Activated CD4-positive, alpha-beta memory T cell treated with anti-CD3 and anti-CD28 coated beads, Interleukin-2, amount 10 ng/mL, durations not matched to agents 7 days and 5 days (primary cell): ENCODE measurements at regions not wholly inside any gene's neighbourhood (a gene's known extent, or its start where the extent isn't known, plus 50 kb on each side); places are given as distances from the start of the nearest gene placed in this dataset.

Source experiments
- CTCF ChIA-PET: fragments of 350-600 bp; sonication (Branson Sonifier 250); formaldehyde crosslinking; loops from one replicate; lab custom pipeline; 2021; ENCODE audit warnings: antibody characterized with exemption, inconsistent platforms; lab: Charles Lee
- POLR2A ChIA-PET: fragments of 350-600 bp; sonication (Branson Sonifier 250); formaldehyde crosslinking; loops from one replicate; lab custom pipeline; 2021; ENCODE audit warnings: antibody characterized with exemption; lab: Charles Lee
- DNase-seq: peaks from one replicate; pipeline ENCODE4 v3.0.0-alpha.2; 2020
- H3K27ac Mint-ChIP-seq: one replicate; pipeline ENCODE4 v1.8.0; 2021; ENCODE audit warnings: mild to moderate bottlenecking, mixed read lengths
- H3K27me3 Mint-ChIP-seq: one replicate; pipeline ENCODE4 v1.8.0; 2021; ENCODE audit warnings: mixed read lengths
- H3K36me3 Mint-ChIP-seq: one replicate; pipeline ENCODE4 v1.8.0; 2021; ENCODE audit warnings: low read depth, mixed read lengths
- H3K4me1 Mint-ChIP-seq: one replicate; pipeline ENCODE4 v1.8.0; 2021; ENCODE audit warnings: mixed read lengths
- H3K4me3 Mint-ChIP-seq: one replicate; pipeline ENCODE4 v1.8.0; 2021; ENCODE audit warnings: mild to moderate bottlenecking, mixed read lengths
- H3K9me3 Mint-ChIP-seq: one replicate; pipeline ENCODE4 v1.8.0; 2021; ENCODE audit warnings: mixed read lengths

DNA sequence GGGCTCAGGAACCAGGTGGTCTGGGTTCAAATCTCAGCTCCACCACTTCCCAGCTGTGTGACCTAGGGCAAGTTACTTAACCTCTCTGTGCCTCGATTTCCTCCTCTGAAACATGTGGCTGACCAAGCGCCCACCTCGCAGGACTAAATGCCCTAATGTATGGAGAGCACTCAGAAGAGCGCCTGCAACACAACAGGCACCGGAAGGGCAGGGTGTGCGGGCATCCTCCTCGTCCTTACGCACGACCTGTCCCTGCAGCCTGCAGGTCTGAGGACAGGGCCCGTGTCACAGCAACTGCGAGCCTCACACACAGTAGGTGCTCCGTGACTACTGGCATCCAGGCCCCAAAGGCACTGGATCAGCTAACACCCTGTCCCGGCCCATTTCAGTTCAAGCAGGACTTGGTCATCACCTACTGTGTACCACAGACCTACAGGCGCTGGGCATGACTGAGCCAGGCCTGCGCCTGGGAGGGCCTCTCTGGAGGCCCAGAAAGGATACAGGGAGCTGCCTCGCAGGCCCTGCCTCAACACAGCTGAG lies 131.5 kb downstream of the NCOR2 start:
- no peak overlapping the region for H3K4me3 Mint-ChIP-seq

DNA sequence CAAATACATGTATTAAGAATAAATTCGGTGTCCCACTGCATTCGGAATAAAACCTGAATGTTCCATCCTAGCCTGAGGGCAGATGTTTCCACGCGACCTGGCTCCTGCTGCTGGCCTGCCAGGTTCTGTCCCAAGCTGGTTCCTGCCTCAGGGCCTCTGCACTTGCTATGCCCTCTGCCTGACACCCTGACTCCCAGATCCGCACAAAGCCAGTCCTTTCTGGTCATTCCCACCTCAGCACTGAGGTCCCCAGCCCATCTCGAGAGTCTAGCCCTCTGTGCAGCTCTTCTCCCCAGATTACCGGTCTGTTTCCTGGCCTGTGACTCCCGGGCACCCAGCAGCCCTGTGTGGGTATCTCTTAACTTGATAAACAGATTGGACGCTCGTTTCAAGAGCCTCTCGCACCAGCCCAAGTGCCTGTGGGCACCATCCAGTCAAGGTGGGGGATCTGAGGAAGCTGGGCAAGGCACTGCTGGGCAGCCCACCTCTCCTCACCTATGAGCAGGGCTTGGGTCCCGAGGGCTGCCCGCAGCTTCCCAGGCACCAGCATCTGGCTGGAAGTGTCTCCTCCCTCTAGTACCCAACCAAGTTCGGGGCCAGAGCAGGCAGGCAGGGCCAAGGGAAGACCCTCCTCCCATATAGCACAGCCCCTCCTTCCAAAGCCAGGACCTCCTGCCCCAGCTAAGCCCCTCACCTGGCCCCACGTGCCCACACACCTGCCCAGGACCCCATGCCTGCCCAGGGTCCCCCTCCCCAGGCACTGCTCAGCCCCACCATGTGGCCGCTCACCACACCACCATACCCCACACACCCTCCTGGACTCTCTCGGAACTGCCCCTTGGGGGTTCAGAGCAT lies 132.2 kb downstream of the NCOR2 start:
- H3K9me3 Mint-ChIP-seq = peaks cover 9% of the 10 kb centered on the region
- no peaks in the 10 kb centered on the region for H3K27me3 Mint-ChIP-seq
- ChIA-PET CTCF (no interaction called here), POLR2A (interaction anchor here (1.4 kb wide), 1 partner anchor 31 kb away, joined by 3 read pairs; no protein-coding TSS in a partner anchor)
- peaks cover 21% of the 10 kb centered on the region for H3K36me3 Mint-ChIP-seq
- peaks cover 4% of the 10 kb centered on the region for H3K4me1 Mint-ChIP-seq
- H3K4me3 Mint-ChIP-seq = no peak overlapping the region
- no peak overlapping the region for H3K27ac Mint-ChIP-seq
- no peak for DNase-seq

More for the DNA sequence above, 131.5 kb downstream of the NCOR2 start:
- CTCF ChIA-PET = no interaction called here
- DNase-seq = no peak
- peaks cover 4% of the 10 kb centered on the region for H3K4me1 Mint-ChIP-seq
- peaks cover 14% of the 10 kb centered on the region for H3K36me3 Mint-ChIP-seq
- H3K9me3 Mint-ChIP-seq = peaks cover 9% of the 10 kb centered on the region
- POLR2A ChIA-PET = interaction anchor here (1.4 kb wide), 1 partner anchor 30 kb away, joined by 3 read pairs; no protein-coding TSS in a partner anchor
- no peaks in the 10 kb centered on the region for H3K27me3 Mint-ChIP-seq
- H3K27ac Mint-ChIP-seq = no peak overlapping the region

DNA sequence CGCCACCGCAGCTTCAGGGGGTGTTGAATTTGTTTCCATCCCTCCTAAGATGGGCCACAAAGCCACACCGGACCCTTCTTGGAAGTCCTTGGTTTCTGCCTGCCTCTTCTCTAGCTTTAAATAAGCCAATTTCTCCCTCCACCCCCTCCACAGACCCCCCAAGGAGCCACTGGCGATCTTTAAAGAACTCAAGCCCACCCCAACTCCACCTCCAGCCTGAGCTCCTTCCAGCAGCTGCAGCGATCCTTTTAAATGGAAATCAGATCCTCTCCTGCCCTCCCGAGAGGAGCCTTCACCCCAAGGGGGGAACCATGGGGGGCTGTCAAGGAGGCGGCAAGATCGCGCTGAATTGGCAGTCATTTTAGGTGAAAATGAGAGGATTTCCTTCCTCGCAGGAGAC lies 133.1 kb downstream of the NCOR2 start:
- peaks cover 9% of the 10 kb centered on the region for H3K9me3 Mint-ChIP-seq
- peaks cover 4% of the 10 kb centered on the region for H3K4me1 Mint-ChIP-seq
- ChIA-PET POLR2A (interaction anchor here (1.4 kb wide), 1 partner anchor 31 kb away, joined by 3 read pairs; no protein-coding TSS in a partner anchor), CTCF (no interaction called here)
- H3K4me3 Mint-ChIP-seq = no peak overlapping the region
- DNase-seq = no peak
- H3K27me3 Mint-ChIP-seq = no peaks in the 10 kb centered on the region
- H3K27ac Mint-ChIP-seq = no peak overlapping the region
- peaks cover 25% of the 10 kb centered on the region for H3K36me3 Mint-ChIP-seq

DNA sequence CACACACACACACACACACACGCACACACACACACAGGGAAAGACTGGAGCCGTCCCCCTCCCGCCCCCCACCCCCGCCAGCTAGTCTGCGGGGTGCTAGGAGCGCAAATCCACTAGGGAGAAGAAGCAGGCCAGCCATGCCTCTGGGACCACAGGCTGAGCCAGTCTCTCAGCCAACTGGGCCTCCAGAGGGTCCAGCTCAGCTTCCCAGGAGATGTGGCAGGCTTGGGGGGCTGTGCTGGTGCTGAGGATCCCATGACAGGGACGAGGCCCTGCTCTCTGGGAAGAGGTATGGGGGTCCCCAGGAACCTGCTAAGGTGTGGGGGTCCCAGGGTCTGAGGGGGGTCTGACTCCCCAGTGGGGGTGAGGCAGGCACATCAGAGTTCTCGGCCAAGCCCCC lies 133.5 kb downstream of the NCOR2 start:
- Mint-ChIP-seq H3K9me3 (peaks cover 9% of the 10 kb centered on the region), H3K27ac (no peak overlapping the region), H3K27me3 (no peaks in the 10 kb centered on the region), H3K4me1 (peaks cover 4% of the 10 kb centered on the region), H3K36me3 (peaks cover 25% of the 10 kb centered on the region), H3K4me3 (no peak overlapping the region)
- ChIA-PET CTCF (no interaction called here), POLR2A (no interaction called here)
- no peak for DNase-seq

DNA sequence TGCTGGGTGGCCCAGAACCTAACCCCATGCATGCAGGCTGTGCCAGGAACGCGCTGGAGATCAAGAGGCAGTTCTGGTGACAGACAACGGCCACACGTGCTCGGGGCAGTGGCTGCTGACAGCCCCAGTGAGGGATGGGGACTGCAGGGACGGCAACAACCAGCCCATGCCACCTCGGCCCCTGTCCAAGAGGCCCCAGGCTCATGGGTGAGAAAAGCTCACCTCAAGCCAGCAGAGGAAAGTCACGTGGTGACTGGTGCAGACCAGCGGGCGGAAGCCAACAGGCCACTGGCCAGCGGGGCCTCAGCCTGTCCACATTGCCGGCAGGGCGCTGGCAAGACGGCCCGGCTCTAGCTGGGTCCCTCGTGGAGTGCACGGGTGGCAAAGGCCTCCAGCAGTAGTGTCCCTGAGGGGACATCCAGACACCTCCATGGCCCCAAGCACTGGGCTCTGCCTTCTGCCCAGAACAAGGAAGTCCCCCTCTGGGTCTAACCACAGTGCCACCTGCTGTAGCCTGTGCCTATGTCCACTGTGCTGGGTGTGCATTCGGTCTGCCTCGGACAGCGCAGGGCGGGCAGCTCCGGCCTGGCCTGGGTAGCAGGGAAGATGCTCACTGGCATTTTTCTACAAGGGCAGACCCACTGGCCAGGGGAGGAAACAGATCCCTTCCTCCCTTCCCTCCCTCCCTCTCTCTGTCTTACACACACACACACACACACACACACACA lies 134.1 kb downstream of the NCOR2 start:
- no peaks in the 10 kb centered on the region for H3K27me3 Mint-ChIP-seq
- H3K4me1 Mint-ChIP-seq = peaks cover 4% of the 10 kb centered on the region
- POLR2A ChIA-PET = no interaction called here
- no peak overlapping the region for H3K4me3 Mint-ChIP-seq
- peaks cover 25% of the 10 kb centered on the region for H3K36me3 Mint-ChIP-seq
- peaks cover 9% of the 10 kb centered on the region for H3K9me3 Mint-ChIP-seq
- no peak for DNase-seq
- H3K27ac Mint-ChIP-seq = no peak overlapping the region
- CTCF ChIA-PET = no interaction called here

DNA sequence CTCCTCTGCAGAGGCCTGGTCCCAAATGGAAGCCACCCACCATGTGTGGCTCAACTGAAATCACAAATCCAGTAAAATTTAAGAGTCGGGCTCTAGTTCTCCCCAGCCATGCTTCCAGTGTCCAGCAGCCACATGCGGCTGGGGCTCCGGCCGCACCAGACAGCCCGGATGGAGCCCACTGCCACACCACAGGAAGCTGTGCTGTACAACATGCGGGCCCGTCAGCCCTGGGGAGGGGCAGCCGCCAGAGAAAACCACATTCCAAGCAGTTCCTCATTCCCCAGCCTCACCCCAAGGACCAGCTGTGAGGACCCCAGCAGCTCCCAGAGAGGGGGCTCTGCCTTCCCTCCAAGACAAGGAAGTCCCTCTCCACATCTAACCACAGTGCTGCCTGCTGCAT lies 135.0 kb downstream of the NCOR2 start:
- peaks cover 9% of the 10 kb centered on the region for H3K9me3 Mint-ChIP-seq
- POLR2A ChIA-PET = no interaction called here
- H3K4me1 Mint-ChIP-seq = peaks cover 4% of the 10 kb centered on the region
- CTCF ChIA-PET = no interaction called here
- no peak for DNase-seq
- H3K4me3 Mint-ChIP-seq = no peak overlapping the region
- H3K27me3 Mint-ChIP-seq = no peaks in the 10 kb centered on the region
- no peak overlapping the region for H3K27ac Mint-ChIP-seq
- peaks cover 25% of the 10 kb centered on the region for H3K36me3 Mint-ChIP-seq

DNA sequence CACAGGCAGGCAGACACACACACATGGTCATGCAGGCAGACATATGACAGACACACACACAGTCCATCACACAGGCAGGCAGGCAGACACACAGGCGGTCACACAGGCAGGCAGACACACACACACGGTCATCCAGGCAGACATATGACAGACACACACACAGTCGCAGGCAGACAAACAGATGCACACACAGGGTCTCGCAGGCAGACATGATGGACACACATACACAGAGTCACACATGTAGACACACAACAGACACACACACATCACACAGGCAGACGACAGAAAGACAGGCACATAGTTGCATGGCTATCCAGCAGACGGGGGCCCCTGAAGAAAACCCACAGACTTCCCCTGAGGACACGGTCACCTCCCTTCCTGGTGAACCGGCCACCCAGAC lies 135.4 kb downstream of the NCOR2 start:
- H3K4me3 Mint-ChIP-seq = no peak overlapping the region
- DNase-seq = no peak
- ChIA-PET CTCF (no interaction called here), POLR2A (no interaction called here)
- no peaks in the 10 kb centered on the region for H3K27me3 Mint-ChIP-seq
- peaks cover 25% of the 10 kb centered on the region for H3K36me3 Mint-ChIP-seq
- H3K4me1 Mint-ChIP-seq = peaks cover 4% of the 10 kb centered on the region
- peaks cover 9% of the 10 kb centered on the region for H3K9me3 Mint-ChIP-seq
- H3K27ac Mint-ChIP-seq = no peak overlapping the region

DNA sequence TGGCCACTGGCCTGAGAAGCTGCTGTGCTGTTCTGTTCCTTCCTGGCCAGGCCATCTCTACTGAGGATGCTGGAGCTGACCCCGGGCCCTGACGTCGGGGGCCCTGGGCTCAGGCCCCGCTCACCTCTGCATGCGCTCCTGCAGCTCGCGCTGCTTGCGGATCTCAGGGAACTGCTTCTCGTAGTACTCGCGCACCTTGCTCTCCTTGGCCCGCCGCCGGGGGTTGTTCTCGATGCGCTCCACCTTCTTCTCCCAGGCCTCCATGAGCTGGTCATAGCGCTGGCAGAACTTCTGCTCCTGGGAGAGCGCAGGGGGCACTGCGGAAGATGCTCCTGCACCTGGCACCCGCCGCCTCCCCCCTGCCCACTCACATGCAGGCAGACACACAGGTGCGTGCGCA lies 135.6 kb downstream of the RFLNA start:
- no peaks in the 10 kb centered on the region for H3K27me3 Mint-ChIP-seq
- DNase-seq = no peak
- POLR2A ChIA-PET = interaction anchor here (1.4 kb wide), 1 partner anchor 23 kb away, joined by 4 read pairs; no protein-coding TSS in a partner anchor
- peaks cover 9% of the 10 kb centered on the region for H3K9me3 Mint-ChIP-seq
- H3K27ac Mint-ChIP-seq = no peak overlapping the region
- H3K4me3 Mint-ChIP-seq = no peak overlapping the region
- H3K4me1 Mint-ChIP-seq = peaks cover 4% of the 10 kb centered on the region
- H3K36me3 Mint-ChIP-seq = peaks cover 33% of the 10 kb centered on the region
- CTCF ChIA-PET = no interaction called here

DNA sequence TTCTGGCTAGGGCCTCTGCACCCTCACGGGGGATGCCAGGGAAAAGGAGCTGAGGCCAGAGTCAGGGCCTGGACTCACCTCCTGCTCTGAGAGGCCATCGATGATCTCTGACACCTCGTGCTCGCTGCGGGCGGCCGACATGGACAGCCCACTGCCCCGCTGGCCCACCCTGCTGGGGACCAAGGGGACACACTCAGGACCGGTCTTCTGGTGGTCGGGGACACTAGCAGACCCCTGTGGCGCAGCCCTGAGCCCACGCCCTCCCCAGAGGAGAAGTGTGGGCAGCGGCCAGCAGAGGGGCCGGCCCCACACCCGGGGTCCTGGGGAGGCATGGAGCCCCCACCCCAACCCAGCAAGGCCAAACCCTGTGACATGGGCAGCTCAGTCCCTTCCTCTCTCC lies 134.6 kb downstream of the RFLNA start:
- Mint-ChIP-seq H3K4me1 (peaks cover 4% of the 10 kb centered on the region), H3K27me3 (no peaks in the 10 kb centered on the region), H3K4me3 (no peak overlapping the region), H3K9me3 (peaks cover 9% of the 10 kb centered on the region), H3K36me3 (peaks cover 34% of the 10 kb centered on the region), H3K27ac (no peak overlapping the region)
- DNase-seq = no peak
- POLR2A ChIA-PET = interaction anchor here (1.4 kb wide), 1 partner anchor 24 kb away, joined by 4 read pairs; no protein-coding TSS in a partner anchor
- CTCF ChIA-PET = no interaction called here

DNA sequence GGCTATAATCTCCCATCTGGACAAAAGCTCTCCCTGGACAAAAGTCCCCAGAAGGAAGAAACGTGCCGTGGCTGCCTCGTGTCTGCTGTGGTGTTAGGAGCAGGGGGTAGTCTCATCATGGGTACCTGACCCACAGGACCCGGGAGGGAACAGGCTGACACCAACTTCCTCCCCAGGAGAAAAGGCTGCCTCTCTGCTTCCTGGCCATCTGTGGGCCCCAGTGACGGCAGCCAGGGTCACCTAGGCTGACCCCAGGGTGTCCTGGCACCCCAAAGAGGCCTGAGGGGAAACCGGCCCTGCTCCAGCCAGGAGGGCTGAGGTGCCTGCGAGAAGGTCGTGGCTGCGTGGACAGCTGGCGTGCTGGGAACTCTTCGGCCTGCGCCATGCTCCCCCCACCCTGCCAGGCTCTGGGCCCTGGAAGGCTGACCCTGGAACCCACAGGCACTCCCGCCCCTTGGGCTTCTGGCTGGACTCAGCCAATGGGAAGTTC lies 133.9 kb downstream of the RFLNA start:
- no peak overlapping the region for H3K4me3 Mint-ChIP-seq
- CTCF ChIA-PET = no interaction called here
- POLR2A ChIA-PET = no interaction called here
- H3K27me3 Mint-ChIP-seq = no peaks in the 10 kb centered on the region
- peaks cover 9% of the 10 kb centered on the region for H3K9me3 Mint-ChIP-seq
- H3K27ac Mint-ChIP-seq = no peak overlapping the region
- DNase-seq = no peak
- H3K4me1 Mint-ChIP-seq = peaks cover 4% of the 10 kb centered on the region
- H3K36me3 Mint-ChIP-seq = peaks cover 40% of the 10 kb centered on the region

DNA sequence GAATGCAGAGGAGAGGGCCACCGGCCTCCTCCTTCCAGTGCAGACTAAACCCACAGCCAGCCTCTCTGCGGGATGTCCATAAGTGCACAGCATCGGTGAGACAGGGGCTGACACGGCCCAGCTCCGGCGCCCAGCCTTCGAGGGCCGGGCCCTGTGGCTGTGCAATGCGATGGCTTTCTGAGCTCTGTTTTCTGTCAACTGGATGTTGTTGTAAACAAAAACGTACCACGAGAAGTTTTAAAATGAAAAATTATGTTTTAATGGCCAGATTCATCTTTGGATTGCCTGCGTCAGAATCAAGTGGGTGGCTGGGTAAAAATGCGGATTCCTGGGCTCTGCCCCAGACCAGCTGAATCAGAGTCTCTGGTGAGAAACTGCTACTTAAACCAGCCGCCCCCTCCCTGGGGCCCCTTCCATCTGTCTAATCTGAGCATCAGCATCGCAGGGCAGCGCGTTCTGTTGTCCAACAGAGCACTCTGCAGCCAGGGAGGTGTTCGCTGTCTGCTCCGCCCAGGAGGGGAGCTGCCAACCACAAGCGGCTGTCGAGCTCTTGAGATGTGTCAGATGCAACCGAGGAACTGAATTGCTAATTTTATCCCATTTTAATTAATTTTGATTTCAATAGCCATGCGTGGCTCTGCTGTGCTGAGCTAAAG lies 133.4 kb downstream of the RFLNA start:
- H3K4me3 Mint-ChIP-seq = no peak overlapping the region
- H3K4me1 Mint-ChIP-seq = peaks cover 4% of the 10 kb centered on the region
- POLR2A ChIA-PET = no interaction called here
- no peaks in the 10 kb centered on the region for H3K27me3 Mint-ChIP-seq
- DNase-seq = no peak
- peaks cover 40% of the 10 kb centered on the region for H3K36me3 Mint-ChIP-seq
- H3K27ac Mint-ChIP-seq = no peak overlapping the region
- H3K9me3 Mint-ChIP-seq = peaks cover 9% of the 10 kb centered on the region
- CTCF ChIA-PET = no interaction called here

DNA sequence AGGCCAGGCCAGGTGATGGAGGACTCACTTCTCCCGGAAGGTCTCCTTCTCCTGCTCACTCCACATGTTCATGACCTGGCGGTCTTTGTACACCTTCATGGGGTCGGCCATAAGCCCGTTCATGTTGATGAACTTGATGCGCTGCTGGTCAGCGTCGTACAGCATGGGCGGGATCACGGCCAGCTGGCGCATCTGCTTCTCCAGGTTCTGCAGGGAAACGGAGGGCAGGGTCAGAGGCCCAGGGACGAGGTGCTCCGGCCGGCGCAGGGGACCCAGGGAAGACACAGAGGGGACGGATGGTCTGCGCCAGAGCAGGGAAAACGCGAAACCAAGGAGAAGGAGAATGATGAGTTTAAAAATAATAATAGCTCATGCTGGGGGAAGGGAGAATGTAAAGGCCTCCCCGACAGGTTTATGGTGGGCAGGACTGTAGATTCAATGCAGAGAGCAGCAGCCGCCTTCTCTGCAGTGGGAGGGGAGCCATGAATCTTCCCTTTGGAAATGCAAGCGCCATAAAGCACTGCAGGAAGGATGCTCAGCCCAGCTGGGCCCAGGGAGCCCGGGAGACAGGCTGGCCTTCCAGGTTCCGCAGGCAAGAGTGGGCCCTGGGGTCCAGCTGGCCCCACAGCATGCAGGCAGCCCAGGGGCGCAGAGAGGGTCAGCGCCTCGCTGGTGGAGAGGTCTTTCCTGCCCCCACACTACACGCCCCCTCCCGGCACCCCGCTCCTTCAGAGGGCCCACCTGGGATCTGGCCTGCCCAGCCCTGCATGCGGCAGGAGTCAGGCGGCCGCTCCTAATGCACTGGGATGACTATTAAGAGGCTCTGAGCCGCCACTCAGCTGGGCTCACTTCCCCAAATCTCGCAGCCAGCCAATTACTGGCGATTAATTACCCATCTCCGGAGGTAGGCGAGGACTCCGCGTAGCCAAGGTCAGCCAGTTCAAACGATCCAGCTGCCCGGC lies 132.0 kb downstream of the RFLNA start:
- no peak overlapping the region for H3K4me3 Mint-ChIP-seq
- no peak for DNase-seq
- H3K36me3 Mint-ChIP-seq = peaks cover 35% of the 10 kb centered on the region
- no peaks in the 10 kb centered on the region for H3K27me3 Mint-ChIP-seq
- no peak overlapping the region for H3K27ac Mint-ChIP-seq
- CTCF ChIA-PET = no interaction called here
- POLR2A ChIA-PET = no interaction called here
- H3K9me3 Mint-ChIP-seq = peaks cover 7% of the 10 kb centered on the region
- peaks cover 2% of the 10 kb centered on the region for H3K4me1 Mint-ChIP-seq
